GM12875 (cell line): ENCODE measurements at regions not wholly inside any gene's neighbourhood (a gene's known extent, or its start where the extent isn't known, plus 50 kb on each side); places are given as distances from the start of the nearest gene placed in this dataset.

Experiments used
- H3K4me3 ChIP-seq: one replicate; pipeline ENCODE4 v1.5.1; 2011; ENCODE audit warnings: low read depth, low read length, control low read depth
- CTCF ChIP-seq: IDR thresholded peaks from 2 replicates; pipeline ENCODE4 v1.5.1; 2011; ENCODE audit warnings: low read depth, mild to moderate bottlenecking, control low read depth, inconsistent platforms, low read length, moderate library complexity, borderline replicate concordance; ENCODE audit not compliant: insufficient read depth

GRCh38 chr11:71310184-71310583 is 57.8 kb upstream of the SHANK2 start:
- TF ChIP-seq CTCF = no peak

DNA sequence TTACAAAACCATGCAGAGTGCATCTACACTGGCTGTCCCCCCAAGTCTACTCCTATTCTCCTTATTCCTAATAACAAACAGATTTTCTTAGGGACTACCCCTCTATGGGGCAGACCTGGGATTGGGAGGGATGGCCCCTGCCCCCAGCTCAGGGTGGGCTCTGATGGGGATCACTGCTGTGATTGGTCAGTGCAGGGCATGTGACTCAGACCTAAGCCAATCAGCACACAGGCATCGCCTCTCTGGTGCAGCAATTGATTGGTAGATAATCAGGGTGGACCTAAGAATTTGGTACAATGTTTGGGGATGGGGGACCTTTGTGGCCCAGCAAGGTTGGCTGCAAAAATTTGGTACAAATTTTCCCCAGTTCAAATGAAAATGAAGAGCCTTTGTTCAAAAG is 57.2 kb upstream of the SHANK2 start:
- H3K4me3 ChIP-seq = no peak overlapping the region
- TF ChIP-seq CTCF = no peak

More at GRCh38 chr11:71310184-71310583, 57.8 kb upstream of the SHANK2 start:
- no peak overlapping the region for H3K4me3 ChIP-seq

DNA sequence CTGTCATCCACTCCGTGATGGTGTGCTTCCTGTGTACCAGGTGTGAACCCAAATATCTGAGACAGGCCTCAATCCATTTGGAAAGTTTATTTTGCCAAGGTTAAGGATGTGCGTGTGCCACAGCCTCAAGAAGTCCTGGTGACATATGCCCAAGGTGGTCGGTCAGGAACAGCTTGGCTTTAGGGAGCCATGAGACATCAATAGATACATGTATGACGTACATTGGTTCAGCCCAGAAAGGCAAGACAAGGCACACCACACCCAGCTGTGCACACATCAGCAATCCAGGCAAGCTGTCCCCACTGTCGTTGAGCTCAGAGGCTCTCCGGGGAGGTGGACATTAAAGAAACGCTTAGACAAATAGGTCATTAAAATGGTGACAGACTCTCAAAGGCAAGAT is 56.8 kb upstream of the SHANK2 start:
- H3K4me3 ChIP-seq = no peak overlapping the region
- TF ChIP-seq CTCF = no peak

DNA sequence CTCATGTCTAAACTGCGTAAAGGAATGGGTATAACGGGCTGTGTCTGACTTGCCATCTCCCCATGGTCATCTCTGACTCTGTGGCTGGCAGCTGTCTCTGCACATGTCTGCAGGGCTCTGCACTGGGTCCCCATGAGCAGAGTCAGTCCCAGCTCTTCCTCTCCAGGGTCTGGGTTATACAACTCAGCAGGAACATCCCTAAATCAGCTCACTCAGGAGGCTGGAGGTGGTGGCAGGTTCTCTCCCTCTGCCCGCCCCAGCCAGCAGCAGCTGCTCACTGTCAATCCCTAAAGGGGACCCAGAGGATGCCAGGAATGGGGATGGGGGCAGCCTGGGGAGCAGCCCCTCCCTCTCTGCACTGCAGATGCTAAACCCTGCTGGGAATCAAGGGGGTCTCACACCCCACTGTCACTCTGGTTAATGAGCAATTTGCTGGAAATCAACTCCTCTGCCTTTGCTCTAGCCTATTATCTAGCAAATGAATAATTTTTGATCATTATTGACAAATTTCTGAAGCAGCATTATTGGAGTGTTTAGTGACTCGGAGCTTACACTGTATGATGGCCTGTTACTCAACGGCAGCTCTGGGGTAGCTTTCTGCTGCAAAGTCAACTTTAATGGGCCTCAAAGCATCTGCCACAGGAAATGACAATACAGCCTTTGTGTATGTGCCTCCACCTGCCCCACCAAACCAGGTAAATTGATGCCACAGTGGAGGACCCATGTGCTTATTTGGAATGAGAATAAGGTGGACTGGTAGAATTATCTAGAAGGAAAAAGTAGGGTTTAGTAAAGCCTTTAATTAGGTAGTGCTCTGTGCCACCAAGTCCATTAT is 55.7 kb upstream of the SHANK2 start:
- H3K4me3 ChIP-seq = no peak overlapping the region
- TF ChIP-seq CTCF = no peak

DNA sequence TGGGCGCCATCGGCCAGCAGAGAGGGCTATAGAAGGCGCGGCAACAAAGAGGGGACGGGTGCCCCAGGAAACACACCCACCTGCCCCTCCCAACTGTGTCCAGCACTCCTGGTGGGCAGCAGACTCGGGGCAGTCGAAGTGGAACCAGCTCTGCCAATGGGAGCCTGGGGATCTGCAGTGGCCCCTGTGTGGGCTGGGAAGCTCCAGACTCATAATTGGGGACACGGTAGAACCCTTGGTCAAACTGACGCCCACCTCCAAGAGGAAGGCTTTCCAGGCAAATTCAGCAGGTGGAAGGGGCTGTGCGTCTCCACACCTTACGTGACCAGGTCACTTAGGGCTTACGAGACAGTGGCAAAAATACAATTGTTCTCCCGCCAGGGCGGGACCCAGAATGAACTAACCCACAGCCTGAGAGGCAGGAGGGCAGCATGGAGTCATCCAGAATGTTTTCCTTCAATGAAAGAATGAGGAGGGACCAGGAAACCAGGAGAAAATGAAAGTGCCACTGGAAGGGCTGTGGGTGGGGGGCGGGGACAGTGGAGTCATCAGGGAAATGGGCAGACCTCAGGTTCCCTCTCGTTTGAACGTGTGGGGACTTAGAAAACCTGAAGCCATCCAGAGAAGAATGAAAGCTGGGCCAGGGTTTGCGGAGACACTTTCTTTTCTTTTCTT is 53.2 kb upstream of the SHANK2 start:
- H3K4me3 ChIP-seq = no peak overlapping the region
- TF ChIP-seq CTCF = no peak

DNA sequence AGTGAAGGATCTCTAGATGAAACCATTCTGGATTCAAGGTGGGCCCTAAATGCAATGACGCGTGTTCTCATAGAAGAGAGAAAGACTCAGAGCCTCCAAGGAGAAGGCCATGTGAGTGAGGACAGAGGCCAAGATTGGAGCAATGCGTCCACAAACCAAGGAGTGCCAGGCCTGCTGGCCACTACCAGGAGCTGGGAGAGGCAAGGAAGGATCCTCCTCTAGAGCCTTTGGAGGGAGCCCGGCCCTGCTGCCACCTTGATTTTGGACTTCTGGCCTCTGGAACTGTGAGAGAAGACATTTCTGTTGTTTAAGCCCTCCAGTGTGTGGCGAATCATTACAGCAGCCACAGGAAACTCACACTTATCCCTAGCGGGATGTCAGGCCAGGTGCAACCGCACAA is 52.7 kb upstream of the SHANK2 start:
- no peak for TF ChIP-seq CTCF

GRCh38 chr11:71304491-71304890 is 52.1 kb upstream of the SHANK2 start:
- no peak for TF ChIP-seq CTCF
- H3K4me3 ChIP-seq = no peak overlapping the region

More for the DNA sequence above, 52.7 kb upstream of the SHANK2 start:
- no peak overlapping the region for H3K4me3 ChIP-seq
